Peyer's patch (tissue), 4 donors: ENCODE measurements at regions not wholly inside any gene's neighbourhood (a gene's known extent, or its start where the extent isn't known, plus 50 kb on each side); places are given as distances from the start of the nearest gene placed in this dataset.

Experiments used
- CTCF ChIP-seq, 6 experiments: fragments of 450-650 bp in 4 of 6; fragments of 200-600 bp in 2 of 6; sonication (generic) in 1 of 6; IDR thresholded peaks; one replicate each; pipeline ENCODE4 v1.5.1; 2017 to 2019; ENCODE audit warnings: antibody characterized with exemption in 6 of 6, mild to moderate bottlenecking in 3 of 6, moderate library complexity in 1 of 6
- POLR2A ChIP-seq, 2 donors: fragments of 450-650 bp; IDR thresholded peaks; one replicate each; pipeline ENCODE4 v1.5.1; 2017; ENCODE audit warnings: antibody characterized with exemption in 2 of 2, mild to moderate bottlenecking in 2 of 2, moderate library complexity in 2 of 2

GRCh38 chr4:12172198-12172973, 743.7 kb upstream of the HS3ST1 start:
- TF ChIP-seq CTCF (IDR thresholded peaks at IDR 0.05), result no peak
- TF ChIP-seq POLR2A (IDR thresholded peaks at IDR 0.05), result no peak
